Uterus (tissue), 2 donors: ENCODE measurements at regions not wholly inside any gene's neighbourhood (a gene's known extent, or its start where the extent isn't known, plus 50 kb on each side); places are given as distances from the start of the nearest gene placed in this dataset.

ENCODE experiments used
- POLR2A ChIP-seq, 2 donors: fragments of 450-650 bp; IDR thresholded peaks; one replicate each; pipeline ENCODE4 v1.6.1; 2016; ENCODE audit warnings: antibody characterized with exemption in 2 of 2, mild to moderate bottlenecking in 1 of 2, moderate library complexity in 1 of 2
- TF ChIP-seq, protein P1 (sequence below), 4 experiments: fragments of 200-600 bp in 2 of 4; fragments of 450-650 bp in 2 of 4; sonication (generic) in 2 of 4; IDR thresholded peaks; one replicate each; pipeline ENCODE4 v1.5.1; 2016 to 2019; ENCODE audit warnings: antibody characterized with exemption in 4 of 4, mild to moderate bottlenecking in 2 of 4, moderate library complexity in 1 of 4

DNA sequence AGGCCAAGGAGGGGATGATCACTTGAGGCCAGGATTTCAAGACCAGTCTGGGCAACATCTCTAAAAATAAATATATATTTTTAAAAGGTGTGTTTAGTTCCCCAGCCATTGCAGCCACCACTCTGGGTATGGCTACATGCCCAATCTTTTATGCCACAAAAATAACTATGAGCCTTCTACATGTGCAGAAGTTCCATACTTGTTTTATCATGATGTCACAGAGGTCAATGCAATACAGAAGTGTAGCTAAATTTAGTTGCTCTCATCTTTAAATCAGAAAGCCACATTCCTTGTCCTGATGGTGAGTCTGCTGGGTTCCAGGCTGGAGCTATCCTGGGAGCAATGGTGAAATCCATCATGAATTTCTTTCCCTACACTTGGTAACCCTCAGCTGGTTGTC is 436.3 kb downstream of the DYNC2H1 start:
- TF ChIP-seq, protein P1, sequence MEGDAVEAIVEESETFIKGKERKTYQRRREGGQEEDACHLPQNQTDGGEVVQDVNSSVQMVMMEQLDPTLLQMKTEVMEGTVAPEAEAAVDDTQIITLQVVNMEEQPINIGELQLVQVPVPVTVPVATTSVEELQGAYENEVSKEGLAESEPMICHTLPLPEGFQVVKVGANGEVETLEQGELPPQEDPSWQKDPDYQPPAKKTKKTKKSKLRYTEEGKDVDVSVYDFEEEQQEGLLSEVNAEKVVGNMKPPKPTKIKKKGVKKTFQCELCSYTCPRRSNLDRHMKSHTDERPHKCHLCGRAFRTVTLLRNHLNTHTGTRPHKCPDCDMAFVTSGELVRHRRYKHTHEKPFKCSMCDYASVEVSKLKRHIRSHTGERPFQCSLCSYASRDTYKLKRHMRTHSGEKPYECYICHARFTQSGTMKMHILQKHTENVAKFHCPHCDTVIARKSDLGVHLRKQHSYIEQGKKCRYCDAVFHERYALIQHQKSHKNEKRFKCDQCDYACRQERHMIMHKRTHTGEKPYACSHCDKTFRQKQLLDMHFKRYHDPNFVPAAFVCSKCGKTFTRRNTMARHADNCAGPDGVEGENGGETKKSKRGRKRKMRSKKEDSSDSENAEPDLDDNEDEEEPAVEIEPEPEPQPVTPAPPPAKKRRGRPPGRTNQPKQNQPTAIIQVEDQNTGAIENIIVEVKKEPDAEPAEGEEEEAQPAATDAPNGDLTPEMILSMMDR (IDR thresholded peaks at IDR 0.05), result no peak
- no peak for TF ChIP-seq POLR2A (IDR thresholded peaks at IDR 0.05)
